CD8-positive, alpha-beta memory T cell (primary cell): ENCODE measurements at regions not wholly inside any gene's neighbourhood (a gene's known extent, or its start where the extent isn't known, plus 50 kb on each side); places are given as distances from the start of the nearest gene placed in this dataset.

ENCODE experiments used
- CTCF ChIA-PET: fragments of 350-600 bp; sonication (Branson Sonifier 250); formaldehyde crosslinking; loops from one replicate; lab custom pipeline; 2021; ENCODE audit warnings: antibody characterized with exemption; lab: Charles Lee
- POLR2A ChIA-PET: fragments of 350-600 bp; sonication (Branson Sonifier 250); formaldehyde crosslinking; loops from one replicate; lab custom pipeline; 2021; ENCODE audit warnings: antibody characterized with exemption; lab: Charles Lee
- DNase-seq, 5 donors: peaks; one replicate each; pipeline versions ENCODE4 v3.0.0 to v3.0.0-alpha.2; 2020 to 2022; ENCODE audit warnings: mixed read lengths in 1 of 5
- H3K27ac ChIP-seq: one replicate; pipeline ENCODE4 v1.7.0; 2013; ENCODE audit warnings: low read depth, mild to moderate bottlenecking, low read length, moderate library complexity
- H3K27me3 ChIP-seq: 2 replicates; pipeline ENCODE4 v1.7.0; 2013; ENCODE audit warnings: low read length, mild to moderate bottlenecking; ENCODE audit not compliant: insufficient read depth, poor library complexity, severe bottlenecking
- H3K36me3 ChIP-seq: 2 replicates; pipeline ENCODE4 v1.7.0; 2013; ENCODE audit warnings: mild to moderate bottlenecking, low read length, moderate library complexity; ENCODE audit not compliant: insufficient read depth
- H3K4me1 ChIP-seq: 2 replicates; pipeline ENCODE4 v1.7.0; 2013; ENCODE audit warnings: mild to moderate bottlenecking, low read length, moderate library complexity; ENCODE audit not compliant: insufficient read depth
- H3K4me3 ChIP-seq: 2 replicates; pipeline ENCODE4 v1.7.0; 2013; ENCODE audit warnings: mild to moderate bottlenecking, low read length
- H3K9me3 ChIP-seq: 2 replicates; pipeline ENCODE4 v1.7.0; 2013; ENCODE audit warnings: mild to moderate bottlenecking, low read length
- H3K27ac Mint-ChIP-seq, 8 donors: one replicate each; pipeline ENCODE4 v1.8.0; 2020 to 2021; ENCODE audit warnings: mixed read lengths in 8 of 8, mild to moderate bottlenecking in 6 of 8, inconsistent platforms in 3 of 8, moderate library complexity in 3 of 8
- H3K27me3 Mint-ChIP-seq, 2 donors: one replicate each; pipeline ENCODE4 v1.8.0; 2020 to 2021; ENCODE audit warnings: mixed read lengths in 2 of 2, mild to moderate bottlenecking in 1 of 2, moderate library complexity in 1 of 2
- H3K36me3 Mint-ChIP-seq, 3 donors: one replicate each; pipeline ENCODE4 v1.8.0; 2020 to 2021; ENCODE audit warnings: mixed read lengths in 3 of 3, inconsistent platforms in 1 of 3, mild to moderate bottlenecking in 1 of 3
- H3K4me1 Mint-ChIP-seq, 3 donors: one replicate each; pipeline ENCODE4 v1.8.0; 2020 to 2021; ENCODE audit warnings: mixed read lengths in 3 of 3, inconsistent platforms in 1 of 3, mild to moderate bottlenecking in 1 of 3
- H3K4me3 Mint-ChIP-seq, 7 donors: one replicate each; pipeline ENCODE4 v1.8.0; 2020 to 2021; ENCODE audit warnings: mixed read lengths in 7 of 7, mild to moderate bottlenecking in 6 of 7, moderate library complexity in 4 of 7, inconsistent platforms in 2 of 7
- H3K9me3 Mint-ChIP-seq, 5 donors: one replicate each; pipeline ENCODE4 v1.8.0; 2020 to 2022; ENCODE audit warnings: mixed read lengths in 5 of 5, mild to moderate bottlenecking in 3 of 5, moderate library complexity in 2 of 5, inconsistent platforms in 1 of 5

DNA sequence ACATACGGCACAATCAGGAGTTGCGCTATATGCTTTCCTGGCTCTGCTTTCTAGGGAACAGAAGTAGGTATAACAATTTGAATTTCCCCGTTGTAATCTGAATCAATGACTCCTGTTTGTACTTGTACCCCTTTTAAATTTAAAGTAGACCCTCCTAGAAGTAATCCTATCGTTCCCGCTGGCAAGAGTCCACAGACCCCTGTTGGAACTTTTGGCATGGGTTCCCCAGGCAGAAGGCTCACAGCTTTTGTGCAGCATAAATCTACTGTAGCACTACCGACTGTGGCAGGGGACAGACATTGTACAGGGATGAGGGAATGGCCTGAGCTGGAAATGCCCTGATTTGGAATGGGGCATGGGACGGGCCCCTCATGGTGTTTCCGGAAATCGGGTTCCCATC is 705.2 kb downstream of the LRFN5 start:
- no peaks in the 10 kb centered on the region for H3K27me3 ChIP-seq
- H3K9me3 ChIP-seq = no peaks in the 10 kb centered on the region
- H3K27ac ChIP-seq = no peak overlapping the region
- no peak for DNase-seq
- H3K4me1 Mint-ChIP-seq = no peaks in the 10 kb centered on the region
- ChIA-PET POLR2A (no interaction called here), CTCF (no interaction called here)
- H3K4me3 Mint-ChIP-seq = no peak overlapping the region
- no peak overlapping the region for H3K4me3 ChIP-seq
- H3K36me3 Mint-ChIP-seq = no peaks in the 10 kb centered on the region
- H3K27me3 Mint-ChIP-seq = no peaks in the 10 kb centered on the region
- H3K27ac Mint-ChIP-seq = no peak overlapping the region
- no peaks in the 10 kb centered on the region for H3K4me1 ChIP-seq
- peaks cover 13 to 42% (median 26%) of the 10 kb centered on the region in 5 donors for H3K9me3 Mint-ChIP-seq
- H3K36me3 ChIP-seq = no peaks in the 10 kb centered on the region

- H3K36me3 Mint-ChIP-seq = no peaks in the 10 kb centered on the region
- H3K4me1 Mint-ChIP-seq = no peaks in the 10 kb centered on the region
- no peaks in the 10 kb centered on the region for H3K36me3 ChIP-seq
Measured at GRCh38 chr14:42307239-42307825, 700.7 kb downstream of the LRFN5 start.

DNA sequence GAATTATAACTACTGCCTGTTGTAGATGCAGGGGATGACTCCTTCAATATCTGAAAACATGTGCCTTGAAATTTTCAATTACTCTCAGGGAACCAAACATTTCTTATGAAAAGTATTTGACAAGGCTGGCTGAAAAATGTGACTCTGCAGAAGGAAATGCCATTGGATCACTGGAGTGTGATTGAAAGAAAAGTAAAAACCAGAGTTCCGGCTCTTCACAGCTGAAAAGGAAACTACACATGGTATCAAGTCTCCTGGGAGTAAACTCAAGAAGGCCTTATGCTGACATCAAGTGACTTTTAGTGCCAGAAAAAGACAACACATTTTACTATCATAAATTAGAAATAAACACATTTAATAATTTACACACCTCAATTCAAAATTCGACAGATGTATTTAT is 693.0 kb downstream of the LRFN5 start:
- H3K4me1 Mint-ChIP-seq = no peaks in the 10 kb centered on the region
- no peaks in the 10 kb centered on the region for H3K27me3 Mint-ChIP-seq
- Histone ChIP-seq H3K27ac (no peak overlapping the region), H3K27me3 (no peaks in the 10 kb centered on the region), H3K4me1 (no peaks in the 10 kb centered on the region), H3K9me3 (no peaks in the 10 kb centered on the region), H3K4me3 (no peak overlapping the region), H3K36me3 (no peaks in the 10 kb centered on the region)
- CTCF ChIA-PET = no interaction called here
- DNase-seq = no peak
- no peaks in the 10 kb centered on the region for H3K36me3 Mint-ChIP-seq
- POLR2A ChIA-PET = no interaction called here
- no peak overlapping the region for H3K4me3 Mint-ChIP-seq
- H3K27ac Mint-ChIP-seq = no peak overlapping the region
- peaks cover 4 to 12% (median 6%) of the 10 kb centered on the region in 5 donors for H3K9me3 Mint-ChIP-seq

More at GRCh38 chr14:42307239-42307825, 700.7 kb downstream of the LRFN5 start:
- no peak for DNase-seq
- Mint-ChIP-seq H3K9me3 (peaks cover 22 to 43% (median 33%) of the 10 kb centered on the region in 5 donors), H3K4me3 (no peak overlapping the region), H3K27ac (no peak overlapping the region), H3K27me3 (no peaks in the 10 kb centered on the region)
- H3K9me3 ChIP-seq = no peaks in the 10 kb centered on the region
- no peak overlapping the region for H3K27ac ChIP-seq
- ChIA-PET POLR2A (no interaction called here), CTCF (no interaction called here)
- H3K4me1 ChIP-seq = no peaks in the 10 kb centered on the region
- H3K4me3 ChIP-seq = no peak overlapping the region
- no peaks in the 10 kb centered on the region for H3K27me3 ChIP-seq

- Histone ChIP-seq H3K4me1 (no peaks in the 10 kb centered on the region), H3K36me3 (no peaks in the 10 kb centered on the region), H3K27ac (no peak overlapping the region), H3K4me3 (no peak overlapping the region), H3K9me3 (no peaks in the 10 kb centered on the region), H3K27me3 (no peaks in the 10 kb centered on the region)
- ChIA-PET POLR2A (no interaction called here), CTCF (no interaction called here)
- Mint-ChIP-seq H3K4me1 (no peaks in the 10 kb centered on the region), H3K9me3 (peaks cover 5 to 15% (median 9%) of the 10 kb centered on the region in 5 donors), H3K36me3 (no peaks in the 10 kb centered on the region), H3K27ac (no peak overlapping the region), H3K27me3 (no peaks in the 10 kb centered on the region), H3K4me3 (no peak overlapping the region)
- DNase-seq = no peak
Measured at GRCh38 chr14:42293180-42293579, 686.5 kb downstream of the LRFN5 start.

- Histone ChIP-seq H3K27ac (no peak overlapping the region), H3K9me3 (no peaks in the 10 kb centered on the region), H3K4me3 (no peak overlapping the region), H3K4me1 (no peaks in the 10 kb centered on the region), H3K36me3 (no peaks in the 10 kb centered on the region), H3K27me3 (no peaks in the 10 kb centered on the region)
- no peaks in the 10 kb centered on the region for H3K27me3 Mint-ChIP-seq
- CTCF ChIA-PET = no interaction called here
- H3K36me3 Mint-ChIP-seq = no peaks in the 10 kb centered on the region
- H3K27ac Mint-ChIP-seq = no peak overlapping the region
- POLR2A ChIA-PET = no interaction called here
- H3K4me3 Mint-ChIP-seq = no peak overlapping the region
- no peak for DNase-seq
- no peaks in the 10 kb centered on the region for H3K4me1 Mint-ChIP-seq
- H3K9me3 Mint-ChIP-seq = peaks cover 4 to 36% (median 20%) of the 10 kb centered on the region in 5 donors
Measured at GRCh38 chr14:42277840-42278239, 671.2 kb downstream of the LRFN5 start.

DNA sequence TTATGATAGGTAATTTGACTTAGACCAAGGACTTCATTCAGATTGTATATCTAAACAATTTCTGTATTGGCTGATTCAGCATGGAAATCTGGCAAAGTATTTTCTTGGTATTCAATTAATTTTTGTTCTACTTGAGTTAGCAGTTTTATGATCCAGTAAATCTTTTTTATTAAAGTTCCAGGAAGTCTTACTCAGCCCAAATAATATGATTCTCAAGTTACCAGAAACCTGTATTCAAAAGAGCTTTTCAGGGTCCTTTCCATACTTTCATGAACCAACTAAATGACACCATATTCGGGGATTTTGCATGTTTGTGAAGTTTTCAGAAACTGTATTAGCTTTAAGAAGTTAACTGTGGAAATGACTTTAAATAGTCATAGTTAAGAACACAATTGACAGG is 662.6 kb downstream of the LRFN5 start:
- Mint-ChIP-seq H3K4me3 (no peak overlapping the region), H3K9me3 (peaks cover 5 to 40% (median 20%) of the 10 kb centered on the region in 5 donors), H3K27ac (no peak overlapping the region), H3K4me1 (no peaks in the 10 kb centered on the region), H3K36me3 (no peaks in the 10 kb centered on the region), H3K27me3 (peaks cover 0 to 1% of the 10 kb centered on the region in 2 donors)
- Histone ChIP-seq H3K27me3 (no peaks in the 10 kb centered on the region), H3K27ac (no peak overlapping the region), H3K9me3 (no peaks in the 10 kb centered on the region), H3K36me3 (no peaks in the 10 kb centered on the region), H3K4me3 (no peak overlapping the region), H3K4me1 (no peaks in the 10 kb centered on the region)
- DNase-seq = no peak
- ChIA-PET CTCF (no interaction called here), POLR2A (no interaction called here)

GRCh38 chr14:42248131-42248530 is 641.5 kb downstream of the LRFN5 start:
- Histone ChIP-seq H3K4me3 (no peak overlapping the region), H3K9me3 (no peaks in the 10 kb centered on the region), H3K4me1 (no peaks in the 10 kb centered on the region), H3K27me3 (no peaks in the 10 kb centered on the region), H3K27ac (no peak overlapping the region), H3K36me3 (no peaks in the 10 kb centered on the region)
- CTCF ChIA-PET = no interaction called here
- Mint-ChIP-seq H3K4me3 (no peak overlapping the region), H3K27ac (no peak overlapping the region), H3K4me1 (no peaks in the 10 kb centered on the region), H3K27me3 (no peaks in the 10 kb centered on the region), H3K9me3 (peaks cover 0 to 20% (median 8%) of the 10 kb centered on the region in 5 donors), H3K36me3 (no peaks in the 10 kb centered on the region)
- DNase-seq = no peak
- POLR2A ChIA-PET = no interaction called here

- no peaks in the 10 kb centered on the region for H3K4me1 ChIP-seq
- H3K27me3 ChIP-seq = no peaks in the 10 kb centered on the region
- Mint-ChIP-seq H3K4me1 (no peaks in the 10 kb centered on the region), H3K27ac (no peak overlapping the region), H3K9me3 (peaks cover 6 to 27% (median 11%) of the 10 kb centered on the region in 5 donors), H3K27me3 (no peaks in the 10 kb centered on the region), H3K4me3 (no peak overlapping the region), H3K36me3 (no peaks in the 10 kb centered on the region)
- no peaks in the 10 kb centered on the region for H3K9me3 ChIP-seq
- no peak for DNase-seq
- no peak overlapping the region for H3K27ac ChIP-seq
- H3K36me3 ChIP-seq = no peaks in the 10 kb centered on the region
- ChIA-PET POLR2A (no interaction called here), CTCF (no interaction called here)
- no peak overlapping the region for H3K4me3 ChIP-seq
Measured at GRCh38 chr14:42241101-42241500, 634.4 kb downstream of the LRFN5 start.
